BJ (cell line): ENCODE measurements at regions not wholly inside any gene's neighbourhood (a gene's known extent, or its start where the extent isn't known, plus 50 kb on each side); places are given as distances from the start of the nearest gene placed in this dataset.

ENCODE experiments used
- CTCF ChIA-PET: fragments of 350-600 bp; formaldehyde crosslinking; extraction: SDS; loops from one replicate; lab custom pipeline; 2021; ENCODE audit warnings: antibody characterized with exemption, inconsistent platforms; lab: Yijun Ruan, JAX
- POLR2A ChIA-PET: fragments of 300-600 bp; sonication (Branson Sonifier 250); formaldehyde crosslinking; extraction: SDS; loops from one replicate; lab custom pipeline; 2021; ENCODE audit warnings: antibody characterized with exemption; lab: Charles Lee
- DNase-seq: peaks from one replicate; pipeline ENCODE4 v3.0.0-alpha.2; 2011; ENCODE audit warnings: low read depth
- H3K27me3 ChIP-seq: 2 replicates; pipeline ENCODE4 v1.6.0; 2011; ENCODE audit warnings: low read length; ENCODE audit not compliant: control insufficient read depth, insufficient read depth
- H3K36me3 ChIP-seq: 2 replicates; pipeline ENCODE4 v1.5.1; 2011; ENCODE audit warnings: low read length; ENCODE audit not compliant: control insufficient read depth, insufficient read depth
- H3K4me3 ChIP-seq: 2 replicates; pipeline ENCODE4 v1.5.1; 2011; ENCODE audit warnings: low read depth, mild to moderate bottlenecking, control low read depth, low read length
- CTCF ChIP-seq: IDR thresholded peaks from 2 replicates; pipeline ENCODE4 v1.5.1; 2011; ENCODE audit warnings: low read depth, mild to moderate bottlenecking, control low read depth, inconsistent platforms, low read length, moderate library complexity; ENCODE audit not compliant: insufficient read depth

GRCh38 chr2:15788830-15789229 lies 151.5 kb upstream of the MYCN start:
- no peak for DNase-seq
- POLR2A ChIA-PET = no interaction called here
- Histone ChIP-seq H3K4me3 (no peak overlapping the region), H3K27me3 (no peaks in the 10 kb centered on the region), H3K36me3 (no peaks in the 10 kb centered on the region)
- CTCF ChIA-PET = no interaction called here
- no peak for TF ChIP-seq CTCF

GRCh38 chr2:15789381-15790062 lies 150.8 kb upstream of the MYCN start:
- H3K27me3 ChIP-seq = no peaks in the 10 kb centered on the region
- H3K36me3 ChIP-seq = no peaks in the 10 kb centered on the region
- TF ChIP-seq CTCF = no peak
- CTCF ChIA-PET = no interaction called here
- DNase-seq = no peak
- no peak overlapping the region for H3K4me3 ChIP-seq
- POLR2A ChIA-PET = no interaction called here

- Histone ChIP-seq H3K4me3 (no peak overlapping the region), H3K36me3 (no peaks in the 10 kb centered on the region), H3K27me3 (no peaks in the 10 kb centered on the region)
- no peak for TF ChIP-seq CTCF
- POLR2A ChIA-PET = no interaction called here
- DNase-seq = no peak
- CTCF ChIA-PET = no interaction called here
Measured at GRCh38 chr2:15790326-15790725, 150.0 kb upstream of the MYCN start.

- Histone ChIP-seq H3K27me3 (no peaks in the 10 kb centered on the region), H3K36me3 (no peaks in the 10 kb centered on the region), H3K4me3 (no peak overlapping the region)
- no peak for DNase-seq
- POLR2A ChIA-PET = no interaction called here
- TF ChIP-seq CTCF = no peak
- CTCF ChIA-PET = no interaction called here
Measured at GRCh38 chr2:15790838-15791237, 149.5 kb upstream of the MYCN start.

- no peaks in the 10 kb centered on the region for H3K27me3 ChIP-seq
- no peaks in the 10 kb centered on the region for H3K36me3 ChIP-seq
- DNase-seq = no peak
- POLR2A ChIA-PET = no interaction called here
- no peak overlapping the region for H3K4me3 ChIP-seq
- CTCF ChIA-PET = no interaction called here
- TF ChIP-seq CTCF = no peak
Measured at GRCh38 chr2:15791294-15791693, 149.1 kb upstream of the MYCN start.
